Colonic mucosa (tissue), 4 donors: ENCODE measurements at regions not wholly inside any gene's neighbourhood (a gene's known extent, or its start where the extent isn't known, plus 50 kb on each side); places are given as distances from the start of the nearest gene placed in this dataset.

Experiments used
- DNase-seq: peaks from one replicate; pipeline ENCODE4 v3.0.0-alpha.2; 2020
- H3K27ac ChIP-seq: fragments of 200-600 bp; one replicate; pipeline ENCODE4 v1.8.0; 2021
- H3K27me3 ChIP-seq: fragments of 200-600 bp; one replicate; pipeline ENCODE4 v1.8.0; 2021
- H3K36me3 ChIP-seq: fragments of 200-600 bp; one replicate; pipeline ENCODE4 v1.8.0; 2021
- H3K4me1 ChIP-seq: fragments of 200-600 bp; one replicate; pipeline ENCODE4 v1.8.0; 2021; ENCODE audit warnings: mild to moderate bottlenecking
- H3K4me3 ChIP-seq: fragments of 200-600 bp; one replicate; pipeline ENCODE4 v1.8.0; 2021
- H3K9ac ChIP-seq, 2 donors: one replicate each; pipeline ENCODE4 v1.7.0; 2013; ENCODE audit warnings: control low read depth in 2 of 2, low read depth in 2 of 2, low read length in 2 of 2
- H3K9me3 ChIP-seq: fragments of 200-600 bp; one replicate; pipeline ENCODE4 v1.8.0; 2021
- CTCF ChIP-seq: fragments of 200-600 bp; IDR thresholded peaks from one replicate; pipeline ENCODE4 v1.8.0; 2022; ENCODE audit warnings: antibody characterized with exemption, mild to moderate bottlenecking
- intact Hi-C: fragments of 100-400 bp; cut with DNase I; formaldehyde crosslinking; loops from one replicate; pipeline ENCODE4 v1.14.1; 2022
- donor health status: healthy.
- donor health status: DM: no; HTN: no; CAD: no.
- donor health status: DM: no; HTN: no; CAD: no.

- Histone ChIP-seq H3K27me3 (no peaks in the 10 kb centered on the region), H3K36me3 (no peaks in the 10 kb centered on the region), H3K9me3 (no peaks in the 10 kb centered on the region), H3K27ac (no peak overlapping the region), H3K9ac (no peak overlapping the region), H3K4me3 (no peak overlapping the region), H3K4me1 (no peaks in the 10 kb centered on the region)
- no peak for DNase-seq
- TF ChIP-seq CTCF: no peak
- intact Hi-C loops: no loop called here
Measured at GRCh38 chr2:238629064-238629463, 202.3 kb downstream of the ASB1 start.

GRCh38 chr2:238631491-238632180 is 204.9 kb downstream of the ASB1 start:
- no peak for DNase-seq
- no peak for TF ChIP-seq CTCF
- Histone ChIP-seq H3K27ac (no peak overlapping the region), H3K9me3 (no peaks in the 10 kb centered on the region), H3K27me3 (no peaks in the 10 kb centered on the region), H3K9ac (no peak overlapping the region), H3K4me1 (no peaks in the 10 kb centered on the region), H3K36me3 (no peaks in the 10 kb centered on the region), H3K4me3 (no peak overlapping the region)
- intact Hi-C loops: no loop called here

- no peak for DNase-seq
- Histone ChIP-seq H3K4me1 (no peaks in the 10 kb centered on the region), H3K36me3 (no peaks in the 10 kb centered on the region), H3K27ac (no peak overlapping the region), H3K27me3 (no peaks in the 10 kb centered on the region), H3K9ac (no peak overlapping the region), H3K9me3 (no peaks in the 10 kb centered on the region), H3K4me3 (no peak overlapping the region)
- intact Hi-C loops: no loop called here
- TF ChIP-seq CTCF: no peak
Measured at GRCh38 chr2:238632181-238633060, 205.7 kb downstream of the ASB1 start.

- H3K27ac ChIP-seq: no peak overlapping the region
- intact Hi-C loops: no loop called here
- DNase-seq: no peak
- H3K27me3 ChIP-seq: no peaks in the 10 kb centered on the region
- no peak for TF ChIP-seq CTCF
- no peaks in the 10 kb centered on the region for H3K4me1 ChIP-seq
- no peaks in the 10 kb centered on the region for H3K9me3 ChIP-seq
- no peak overlapping the region for H3K4me3 ChIP-seq
- no peaks in the 10 kb centered on the region for H3K36me3 ChIP-seq
- H3K9ac ChIP-seq: no peak overlapping the region
Measured at GRCh38 chr2:238633426-238634328, 206.9 kb downstream of the ASB1 start.

- Histone ChIP-seq H3K36me3 (no peaks in the 10 kb centered on the region), H3K27ac (no peak overlapping the region), H3K9ac (no peak overlapping the region), H3K27me3 (no peaks in the 10 kb centered on the region), H3K9me3 (no peaks in the 10 kb centered on the region), H3K4me1 (no peaks in the 10 kb centered on the region), H3K4me3 (no peak overlapping the region)
- no peak for TF ChIP-seq CTCF
- DNase-seq: no peak
- intact Hi-C loops: no loop called here
Measured at GRCh38 chr2:238634701-238635357, 208.1 kb downstream of the ASB1 start.
